HepG2 (cell line): ENCODE measurements at regions not wholly inside any gene's neighbourhood (a gene's known extent, or its start where the extent isn't known, plus 50 kb on each side); places are given as distances from the start of the nearest gene placed in this dataset.

ENCODE experiments used
- ATAC-seq: fragments of 200-7000 bp; cut with Tn5 transposase; 3 replicates; pipeline ENCODE4 v1.9.1; 2020; ENCODE audit warnings: mild to moderate bottlenecking, moderate library complexity
- BruUV-seq: library from RNA; stranded (reverse); fragments of 400-500 nt; replicated peaks from 2 replicates; lab custom pipeline; 2021; lab: Mats Ljungman, UMichigan
- CTCF ChIA-PET: fragments of 300-600 bp; formaldehyde crosslinking; extraction: SDS; loops from one replicate; lab custom pipeline; 2021; ENCODE audit warnings: low total read pairs, inconsistent platforms, low intra/inter-chr PET ratio; lab: Yijun Ruan, JAX
- POLR2A ChIA-PET: fragments of 350-600 bp; sonication (Branson Sonifier 250); formaldehyde crosslinking; loops from one replicate; lab custom pipeline; 2020; ENCODE audit warnings: antibody characterized with exemption, inconsistent platforms; lab: Yijun Ruan, JAX
- DNase-seq: peaks from one replicate; pipeline ENCODE4 v3.0.0-alpha.2; 2015; ENCODE audit warnings: low spot score
- FAIRE-seq: peaks from 3 replicates; lab custom pipeline; 2011; peaks lifted over from hg19 to GRCh38; lab: Jason Lieb, UNC
- H2AFZ ChIP-seq: one replicate; pipeline ENCODE4 v1.6.1; 2011; ENCODE audit warnings: low read length, inconsistent platforms
- H3K27ac ChIP-seq: fragments of 300-600 bp; 3 replicates; pipeline ENCODE4 v1.8.0; 2011; ENCODE audit warnings: mixed run types, mild to moderate bottlenecking, mixed read lengths, low read length, inconsistent platforms; ENCODE audit not compliant: insufficient read depth; ENCODE audit errors: extremely low read length
- H3K27me3 ChIP-seq, 2 experiments: fragments of 200-600 bp in 1 of 2; 2 replicates in 1 of 2; 3 replicates in 1 of 2; pipeline versions ENCODE4 v1.6.0 to v1.8.0; 2011; ENCODE audit warnings: low read length in 2 of 2, mild to moderate bottlenecking in 2 of 2, moderate library complexity in 2 of 2, inconsistent platforms in 1 of 2; ENCODE audit not compliant: insufficient read depth in 2 of 2, control insufficient read depth in 1 of 2
- H3K36me3 ChIP-seq, 2 experiments: fragments of 200-600 bp in 1 of 2; replicated peaks in 1 of 2; 2 replicates in 1 of 2; 3 replicates in 1 of 2; pipeline versions ENCODE4 v1.5.1 to v1.8.0; 2011; ENCODE audit warnings: low read length in 2 of 2, inconsistent platforms in 1 of 2; ENCODE audit not compliant: insufficient read depth in 2 of 2, control insufficient read depth in 1 of 2
- H3K4me1 ChIP-seq: 2 replicates; pipeline ENCODE4 v1.5.1; 2012; ENCODE audit warnings: low read length, inconsistent platforms; ENCODE audit not compliant: insufficient read depth
- H3K4me2 ChIP-seq: 2 replicates; pipeline ENCODE4 v1.6.0; 2011; ENCODE audit warnings: low read depth, low read length, inconsistent platforms
- H3K4me3 ChIP-seq, 3 experiments: fragments of 200-600 bp in 1 of 3; sonication (generic), shearing (Covaris generic) in 1 of 3; replicated peaks in 1 of 3; 2 replicates each; pipeline ENCODE4 v1.5.1; 2011 to 2016; ENCODE audit warnings: low read length in 3 of 3, inconsistent platforms in 2 of 3, low read depth in 2 of 3, mild to moderate bottlenecking in 2 of 3, control low read depth in 1 of 3, mixed read lengths in 1 of 3; ENCODE audit not compliant: insufficient read depth in 1 of 3
- H3K79me2 ChIP-seq: one replicate; pipeline ENCODE4 v1.6.1; 2011; ENCODE audit warnings: low read length, inconsistent platforms; ENCODE audit not compliant: insufficient read depth
- H3K9ac ChIP-seq: 2 replicates; pipeline ENCODE4 v1.6.0; 2011; ENCODE audit warnings: mild to moderate bottlenecking, low read depth, low read length, inconsistent platforms; ENCODE audit not compliant: insufficient read depth
- H3K9me3 ChIP-seq: 2 replicates; pipeline ENCODE4 v1.5.1; 2012; ENCODE audit warnings: mild to moderate bottlenecking, low read length
- H4K20me1 ChIP-seq: 2 replicates; pipeline ENCODE4 v1.6.0; 2011; ENCODE audit warnings: inconsistent platforms, mild to moderate bottlenecking, low read length, moderate library complexity; ENCODE audit not compliant: insufficient read depth
- BHLHE40 ChIP-seq: IDR thresholded peaks from 2 replicates; pipeline ENCODE4 v1.6.1; 2011; ENCODE audit warnings: low read length, improper control_type of control experiment
- GFI1 ChIP-seq: sonication (generic); formaldehyde crosslinking; IDR thresholded peaks from 2 replicates; pipeline ENCODE4 v1.5.0; 2020; ENCODE audit warnings: missing genetic modification reagents, mild to moderate bottlenecking, borderline replicate concordance
- KLF15 ChIP-seq: sonication (generic); formaldehyde crosslinking; IDR thresholded peaks from 2 replicates; pipeline ENCODE4 v1.8.1; 2023; ENCODE audit warnings: borderline replicate concordance, mild to moderate bottlenecking, inconsistent platforms, missing genetic modification reagents, mixed read lengths
- NFRKB ChIP-seq: fragments of 450-650 bp; IDR thresholded peaks from 2 replicates; pipeline ENCODE4 v1.6.1; 2017
- SP1 ChIP-seq, 2 experiments: fragments of 450-650 bp in 1 of 2; sonication (generic) in 1 of 2; formaldehyde crosslinking in 1 of 2; IDR thresholded peaks; 2 replicates each; pipeline versions ENCODE4 v1.4.0 to v1.6.1; 2016 to 2020; ENCODE audit warnings: missing genetic modification reagents in 1 of 2
- TSC22D2 ChIP-seq: sonication (generic); formaldehyde crosslinking; IDR thresholded peaks from 2 replicates; pipeline ENCODE4 v1.5.1; 2020; ENCODE audit warnings: missing genetic modification reagents, mild to moderate bottlenecking, borderline replicate concordance
- YEATS4 ChIP-seq: sonication (generic); formaldehyde crosslinking; IDR thresholded peaks from 2 replicates; pipeline ENCODE4 v1.4.0; 2020; ENCODE audit warnings: missing genetic modification reagents, borderline replicate concordance
- ZBTB7B ChIP-seq: sonication (generic); formaldehyde crosslinking; IDR thresholded peaks from 2 replicates; pipeline ENCODE4 v1.4.0; 2020; ENCODE audit warnings: missing genetic modification reagents
- ZFP36L2 ChIP-seq: sonication (generic); formaldehyde crosslinking; IDR thresholded peaks from 2 replicates; pipeline ENCODE4 v1.4.0; 2020; ENCODE audit warnings: missing genetic modification reagents
- ZNF274 ChIP-seq: sonication (generic); formaldehyde crosslinking; IDR thresholded peaks from 2 replicates; pipeline ENCODE4 v1.5.1; 2020; ENCODE audit warnings: mild to moderate bottlenecking, missing genetic modification reagents
- WGBS: methylation state at CpG from one replicate; pipeline ENCODE4 v1.1.6; 2017; ENCODE audit warnings: low lambda C conversion rate; 5-methylcytosine and 5-hydroxymethylcytosine counted together
- in situ Hi-C: cut with HindIII; loops from 2 replicates; pipeline ENCODE4 v1.10.0; 2017; ENCODE audit warnings: low pct_unique_long_range_greater_than_20kb; ENCODE audit not compliant: extremely low pct_ligation_motif_present
- intact Hi-C: fragments of 100-400 bp; cut with micrococcal nuclease; formaldehyde crosslinking; loops from one replicate; pipeline ENCODE4 v1.10.0; 2022; ENCODE audit not compliant: unreplicated experiment
- TF ChIP-seq, protein P1 (sequence below): sonication (generic); formaldehyde crosslinking; IDR thresholded peaks from 2 replicates; pipeline ENCODE4 v1.5.0; 2020; ENCODE audit warnings: mild to moderate bottlenecking, missing genetic modification reagents

DNA sequence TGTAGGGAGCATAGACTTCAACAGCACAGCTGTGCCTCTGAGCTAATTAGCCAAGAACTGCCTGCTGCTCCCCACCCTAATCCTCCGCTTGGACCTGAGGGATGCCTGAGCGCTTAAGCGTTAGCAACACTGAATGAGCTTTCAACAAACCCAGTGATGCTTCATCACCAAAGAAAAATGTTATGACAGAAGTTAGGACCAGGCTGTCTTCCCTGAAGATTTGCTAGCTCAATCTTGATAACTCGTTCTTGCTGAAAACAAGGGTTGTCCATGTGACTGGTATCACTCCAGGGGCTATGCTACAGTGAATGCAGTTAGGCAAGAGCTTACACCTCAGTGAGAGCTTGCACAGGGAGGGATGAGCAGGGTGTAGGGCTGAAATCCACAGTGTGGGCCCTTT is 190.7 kb upstream of the SIX2 start:
- ATAC-seq (no peak), FAIRE-seq (no peak), DNase-seq (no peak)
- Histone ChIP-seq H3K4me3 (no peak overlapping the region), H2AFZ (no peak overlapping the region), H3K4me1 (no peaks in the 10 kb centered on the region), H3K9me3 (no peaks in the 10 kb centered on the region), H3K4me2 (no peak overlapping the region), H3K27me3 (no peaks in the 10 kb centered on the region), H3K9ac (no peak overlapping the region), H4K20me1 (no peaks in the 10 kb centered on the region), H3K27ac (no peak overlapping the region), H3K79me2 (no peaks in the 10 kb centered on the region), H3K36me3 (no peaks in the 10 kb centered on the region)
- ChIA-PET POLR2A (no interaction called here), CTCF (no interaction called here)
- no TSS peak for BruUV-seq
- 65% methylated on average over 4 of the region's 4 CpGs for WGBS
- intact Hi-C loops (no loop called here), in situ Hi-C loops (no loop called here)
- TF ChIP-seq TSC22D2 (no peak), GFI1 (CRISPR knock-in tag) (no peak), YEATS4 (CRISPR knock-in tag) (no peak), BHLHE40 (no peak), NFRKB (no peak), SP1 (IDR thresholded peaks at IDR 0.05) (no peak), SP1 (CRISPR knock-in tag; IDR thresholded peaks at IDR 0.05) (no peak), ZNF274 (CRISPR knock-in tag) (no peak), ZBTB7B (CRISPR knock-in tag) (no peak), ZFP36L2 (CRISPR knock-in tag) (no peak), KLF15 (CRISPR knock-in tag) (no peak)
- TF ChIP-seq, protein P1, sequence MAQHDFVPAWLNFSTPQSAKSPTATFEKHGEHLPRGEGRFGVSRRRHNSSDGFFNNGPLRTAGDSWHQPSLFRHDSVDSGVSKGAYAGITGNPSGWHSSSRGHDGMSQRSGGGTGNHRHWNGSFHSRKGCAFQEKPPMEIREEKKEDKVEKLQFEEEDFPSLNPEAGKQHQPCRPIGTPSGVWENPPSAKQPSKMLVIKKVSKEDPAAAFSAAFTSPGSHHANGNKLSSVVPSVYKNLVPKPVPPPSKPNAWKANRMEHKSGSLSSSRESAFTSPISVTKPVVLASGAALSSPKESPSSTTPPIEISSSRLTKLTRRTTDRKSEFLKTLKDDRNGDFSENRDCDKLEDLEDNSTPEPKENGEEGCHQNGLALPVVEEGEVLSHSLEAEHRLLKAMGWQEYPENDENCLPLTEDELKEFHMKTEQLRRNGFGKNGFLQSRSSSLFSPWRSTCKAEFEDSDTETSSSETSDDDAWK (CRISPR knock-in tag): no peak
